ENCODE measurements at regions not wholly inside any gene's neighbourhood (a gene's known extent, or its start where the extent isn't known, plus 50 kb on each side); places are given as distances from the start of the nearest gene placed in this dataset.
"Not testable (repeated sequence)": the region's sequence is repeated elsewhere in the genome, so short reads cannot be mapped to it uniquely, and the experiment has no call there.

- DNase-seq (ENCODE audit: extremely low read depth in 1 of 2, low read depth in 1 of 2), result no peak
Measured at GRCh38 chr3:112765531-112765930, 81.1 kb downstream of the CD200R1L start.

- DNase-seq (ENCODE audit: extremely low read depth in 1 of 2, low read depth in 1 of 2), result no peak
Measured at GRCh38 chr3:112763258-112763657, 83.4 kb downstream of the CD200R1L start.

GRCh38 chr3:112761062-112761638 lies 85.5 kb downstream of the CD200R1L start:
- DNase-seq (ENCODE audit: extremely low read depth in 1 of 2, low read depth in 1 of 2), result no peak

- no peak for DNase-seq (ENCODE audit: extremely low read depth in 1 of 2, low read depth in 1 of 2)
Measured at GRCh38 chr3:112759681-112760080, 87.0 kb downstream of the CD200R1L start.

- DNase-seq (ENCODE audit: extremely low read depth in 1 of 2, low read depth in 1 of 2), result no peak
Measured at GRCh38 chr3:112759210-112759609, 87.5 kb downstream of the CD200R1L start.

GRCh38 chr3:112757197-112757596 lies 89.5 kb downstream of the CD200R1L start:
- no peak for DNase-seq (ENCODE audit: extremely low read depth in 1 of 2, low read depth in 1 of 2)

GRCh38 chr3:112755845-112756613 lies 90.6 kb downstream of the CD200R1L start:
- no peak for DNase-seq (ENCODE audit: extremely low read depth in 1 of 2, low read depth in 1 of 2)

GRCh38 chr3:112755046-112755445 lies 91.6 kb downstream of the CD200R1L start:
- not testable (repeated sequence) for DNase-seq (ENCODE audit: extremely low read depth in 1 of 2, low read depth in 1 of 2)

GRCh38 chr3:112751564-112752512 lies 94.8 kb downstream of the CD200R1L start:
- no peak for DNase-seq (ENCODE audit: extremely low read depth in 1 of 2, low read depth in 1 of 2)

- DNase-seq (ENCODE audit: extremely low read depth in 1 of 2, low read depth in 1 of 2), result no peak
Measured at GRCh38 chr3:112751061-112751460, 95.6 kb downstream of the CD200R1L start.

- no peak for DNase-seq (ENCODE audit: extremely low read depth in 1 of 2, low read depth in 1 of 2)
Measured at GRCh38 chr3:112747624-112748023, 99.0 kb downstream of the CD200R1L start.

GRCh38 chr3:112746675-112747280 lies 99.9 kb downstream of the CD200R1L start:
- no peak for DNase-seq (ENCODE audit: extremely low read depth in 1 of 2, low read depth in 1 of 2)

- no peak for DNase-seq (ENCODE audit: extremely low read depth in 1 of 2, low read depth in 1 of 2)
Measured at GRCh38 chr3:112745567-112746248, 101.0 kb downstream of the CD200R1L start.

GRCh38 chr3:112744825-112745566 lies 101.7 kb downstream of the CD200R1L start:
- no peak for DNase-seq (ENCODE audit: extremely low read depth in 1 of 2, low read depth in 1 of 2)

GRCh38 chr3:112744106-112744505 lies 102.6 kb downstream of the CD200R1L start:
- no peak for DNase-seq (ENCODE audit: extremely low read depth in 1 of 2, low read depth in 1 of 2)

GRCh38 chr3:112742934-112743333 lies 102.0 kb upstream of the CCDC80 start:
- no peak for DNase-seq (ENCODE audit: extremely low read depth in 1 of 2, low read depth in 1 of 2)

GRCh38 chr3:112741983-112742382 lies 101.0 kb upstream of the CCDC80 start:
- DNase-seq (ENCODE audit: extremely low read depth in 1 of 2, low read depth in 1 of 2), result no peak

- no peak for DNase-seq (ENCODE audit: extremely low read depth in 1 of 2, low read depth in 1 of 2)
Measured at GRCh38 chr3:112740835-112741234, 99.9 kb upstream of the CCDC80 start.

- no peak for DNase-seq (ENCODE audit: extremely low read depth in 1 of 2, low read depth in 1 of 2)
Measured at GRCh38 chr3:112739252-112739965, 98.5 kb upstream of the CCDC80 start.
